ENCODE measurements at regions not wholly inside any gene's neighbourhood (a gene's known extent, or its start where the extent isn't known, plus 50 kb on each side); places are given as distances from the start of the nearest gene placed in this dataset.

DNA sequence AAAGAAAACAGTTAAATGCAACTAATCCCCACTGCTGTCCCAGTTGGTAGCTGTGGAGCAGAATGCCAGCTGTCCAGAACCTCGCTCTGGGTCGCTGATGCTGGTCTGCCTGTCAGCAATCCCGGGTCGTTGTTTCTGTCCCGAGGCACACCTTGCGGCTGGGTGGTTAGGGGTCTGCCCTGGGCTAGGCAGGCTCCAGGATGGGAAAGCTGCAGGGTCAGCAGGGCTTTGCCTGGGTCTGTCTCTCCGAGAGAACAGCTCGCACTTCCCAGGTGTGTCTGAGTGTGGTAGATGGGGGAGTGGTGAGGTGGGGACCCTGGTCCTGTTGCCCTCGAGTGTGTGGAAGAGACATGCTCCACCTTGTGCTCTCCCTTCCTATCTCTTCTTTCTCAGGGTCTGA lies 261.2 kb downstream of the CLIC5 start:
- DNase-seq: no peak
- intact Hi-C loops (cut with DNase I): no loop called here

DNA sequence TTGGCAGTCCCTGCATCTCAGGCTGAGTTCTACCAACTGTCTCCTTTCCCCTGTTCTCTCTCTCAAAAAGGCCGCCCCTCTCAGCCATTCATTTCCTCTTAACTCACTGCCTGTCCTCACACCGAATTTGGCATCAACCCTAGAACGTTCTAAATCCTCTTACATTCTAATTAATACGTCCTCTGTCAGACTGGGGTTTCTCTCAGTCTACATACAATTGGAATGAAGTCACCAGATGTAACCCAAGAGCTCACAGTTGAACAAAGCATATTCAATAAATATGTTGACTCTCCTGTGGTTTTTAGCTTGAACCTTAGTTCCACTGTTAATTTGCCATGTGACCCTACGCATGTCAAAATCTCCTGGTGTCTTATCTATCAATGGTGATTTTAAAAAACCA lies 269.6 kb downstream of the CLIC5 start:
- intact Hi-C loops (cut with DNase I): no loop called here
- DNase-seq: no peak

GRCh38 chr6:45743028-45743615 lies 272.5 kb downstream of the CLIC5 start:
- DNase-seq: peak in 1 of 42 donors; percentile 11
- intact Hi-C loops (cut with DNase I): no loop called here

GRCh38 chr6:45742591-45742990 lies 273.1 kb downstream of the CLIC5 start:
- intact Hi-C loops (cut with DNase I): no loop called here
- no peak for DNase-seq

DNA sequence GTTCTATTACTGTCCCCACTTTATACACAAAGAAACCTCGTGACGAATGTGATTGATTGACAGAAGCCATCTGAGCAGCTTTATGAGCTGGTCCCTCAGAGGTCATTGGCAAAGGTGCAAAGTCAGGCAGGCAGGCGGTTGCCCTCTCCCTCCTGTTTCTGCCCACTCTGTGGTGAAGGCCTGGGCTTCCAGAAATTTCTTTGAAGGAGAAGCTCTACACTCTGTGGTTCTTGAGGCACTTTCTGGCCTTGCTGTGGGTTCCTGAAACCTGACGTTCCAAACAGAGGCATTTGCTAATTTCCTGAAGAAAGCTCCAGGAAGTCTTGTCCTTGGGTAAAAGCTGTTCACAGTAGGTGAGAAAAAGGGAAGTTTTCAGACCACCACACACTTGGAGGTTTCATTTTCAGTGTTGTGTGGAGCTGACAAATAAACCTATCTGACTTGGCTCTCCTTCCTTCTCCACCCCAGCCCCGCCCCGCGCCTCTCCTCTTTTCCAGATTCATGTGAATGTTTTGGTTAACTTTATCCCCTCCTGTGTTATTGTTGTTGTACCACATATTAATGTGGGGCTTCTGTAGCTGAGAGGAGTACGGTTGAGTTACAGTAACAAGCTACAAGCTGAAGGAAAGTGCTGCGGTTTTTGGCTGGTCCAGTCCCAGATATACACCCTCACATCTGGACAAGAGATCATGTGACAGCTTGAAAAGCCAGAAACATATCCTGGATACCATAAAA lies 274.1 kb downstream of the CLIC5 start:
- intact Hi-C loops (cut with DNase I): no loop called here
- peak in 23 of 42 donors; percentile 4 to 50 (median 24) for DNase-seq

GRCh38 chr6:45739058-45739457 lies 276.6 kb downstream of the CLIC5 start:
- DNase-seq: no peak
- intact Hi-C loops (cut with DNase I): no loop called here

- intact Hi-C loops (cut with DNase I): no loop called here
- no peak for DNase-seq
Observed at GRCh38 chr6:45738057-45738455, 277.6 kb downstream of the CLIC5 start.

DNA sequence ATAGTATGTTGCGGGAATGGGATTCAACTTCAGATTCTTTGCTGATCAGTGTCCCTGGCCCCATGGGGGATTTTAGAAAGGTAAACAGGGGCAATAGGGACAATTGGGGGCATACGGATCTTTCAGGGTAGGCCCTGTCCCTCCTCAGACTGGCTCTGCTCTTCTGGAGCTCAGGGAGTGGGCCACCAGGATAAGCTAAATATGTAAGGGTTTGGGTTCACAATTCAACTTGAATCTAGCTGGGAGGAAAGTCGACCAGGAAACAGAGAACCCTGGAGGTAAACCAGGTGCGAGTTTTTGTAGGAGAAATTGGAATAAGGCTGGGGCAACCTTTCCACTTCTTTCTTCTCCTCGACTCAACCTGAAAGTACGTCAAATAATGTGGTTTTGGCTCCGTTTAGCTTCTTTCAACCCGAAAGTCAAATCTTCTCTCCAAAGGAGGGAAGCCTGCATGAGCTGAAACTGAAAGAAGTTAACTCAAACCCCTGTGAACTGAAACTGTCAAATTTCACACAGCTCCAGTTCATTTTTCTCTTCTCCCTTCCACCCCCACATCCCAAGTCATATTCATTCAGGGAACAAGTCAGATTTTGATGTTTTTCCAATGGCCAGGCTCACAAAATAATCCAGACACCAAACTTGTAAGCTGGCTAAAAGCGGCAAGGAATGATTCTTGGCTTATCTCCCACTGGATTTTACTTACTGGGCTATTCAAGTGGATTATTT lies 278.2 kb downstream of the CLIC5 start:
- no peak for DNase-seq
- intact Hi-C loops (cut with DNase I): no loop called here

- intact Hi-C loops (cut with DNase I): no loop called here
- no peak for DNase-seq
Observed at GRCh38 chr6:45736134-45736533, 279.5 kb downstream of the CLIC5 start.

DNA sequence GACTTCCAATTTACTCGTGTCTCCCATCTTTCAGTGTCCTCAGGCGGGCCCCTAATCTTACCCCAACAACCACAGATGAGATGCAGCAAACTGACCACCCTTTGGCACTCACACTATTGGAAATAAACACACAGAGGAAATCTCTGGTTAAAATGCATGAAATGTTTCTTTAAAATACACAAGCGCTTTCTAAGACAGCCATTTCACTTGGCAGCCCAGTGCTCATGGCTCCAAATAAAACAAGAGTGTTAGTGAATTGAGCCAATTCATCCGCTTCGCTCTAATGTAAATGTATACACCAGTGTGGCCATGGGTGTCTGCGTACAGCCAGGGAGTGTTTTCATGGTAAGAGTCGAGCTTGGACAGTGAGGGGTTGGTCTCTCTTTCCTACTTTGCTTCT lies 282.9 kb downstream of the CLIC5 start:
- DNase-seq: no peak
- intact Hi-C loops (cut with DNase I): no loop called here

DNA sequence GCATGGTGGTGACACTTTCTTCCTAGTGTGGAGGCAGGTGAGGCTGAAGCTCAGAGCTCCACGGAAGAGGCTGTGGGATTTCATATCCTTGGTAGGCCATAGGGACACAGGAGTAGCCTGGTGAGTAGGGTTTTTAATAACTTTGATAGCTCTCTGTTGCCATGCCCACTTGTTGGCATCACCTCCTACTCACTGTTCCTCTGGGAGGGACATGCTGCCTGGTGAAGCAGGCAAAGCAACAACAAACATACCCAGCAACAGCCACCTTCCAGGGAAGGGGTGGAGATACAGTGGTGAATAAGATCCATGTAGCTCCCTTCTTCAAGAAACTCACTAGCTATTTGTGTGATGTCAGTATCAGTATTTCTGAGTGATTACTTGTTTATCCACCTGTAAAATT lies 285.4 kb downstream of the CLIC5 start:
- no peak for DNase-seq
- intact Hi-C loops (cut with DNase I): no loop called here

- intact Hi-C loops (cut with DNase I): no loop called here
Observed at GRCh38 chr6:45728674-45729073, 287.0 kb downstream of the CLIC5 start.

DNA sequence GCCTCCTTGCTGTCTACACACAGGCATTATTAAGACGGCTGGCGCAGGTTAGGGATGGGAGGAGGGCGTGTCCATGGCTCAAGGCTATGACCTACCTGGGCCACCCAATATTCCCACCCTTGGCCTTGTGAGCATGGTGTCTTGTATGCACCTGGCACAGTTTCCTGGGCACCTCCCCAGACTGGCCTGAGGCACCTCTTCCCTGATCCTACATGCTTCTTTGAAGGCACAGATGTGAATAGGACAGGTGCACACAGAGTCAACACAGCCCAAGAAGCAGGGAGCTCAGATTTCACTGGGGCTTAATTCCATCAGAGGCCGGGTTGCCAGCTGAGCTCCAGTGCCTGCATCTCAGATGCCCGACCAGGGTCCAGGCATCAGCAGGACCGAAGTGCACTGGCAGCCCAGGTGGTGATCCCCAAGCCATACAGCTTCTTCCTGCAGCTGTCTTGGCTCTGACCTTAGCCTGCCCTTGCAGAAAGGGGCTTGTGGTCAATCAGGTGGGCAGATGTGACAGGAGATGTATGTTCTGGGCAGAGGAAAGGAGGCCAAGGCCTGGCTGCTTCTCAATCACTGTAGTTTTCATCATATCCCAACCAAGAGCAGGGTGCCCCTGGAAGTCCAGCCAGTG lies 287.7 kb downstream of the CLIC5 start:
- intact Hi-C loops (cut with DNase I): no loop called here
- DNase-seq: no peak

More at GRCh38 chr6:45728674-45729073, 287.0 kb downstream of the CLIC5 start:
- no peak for DNase-seq

DNA sequence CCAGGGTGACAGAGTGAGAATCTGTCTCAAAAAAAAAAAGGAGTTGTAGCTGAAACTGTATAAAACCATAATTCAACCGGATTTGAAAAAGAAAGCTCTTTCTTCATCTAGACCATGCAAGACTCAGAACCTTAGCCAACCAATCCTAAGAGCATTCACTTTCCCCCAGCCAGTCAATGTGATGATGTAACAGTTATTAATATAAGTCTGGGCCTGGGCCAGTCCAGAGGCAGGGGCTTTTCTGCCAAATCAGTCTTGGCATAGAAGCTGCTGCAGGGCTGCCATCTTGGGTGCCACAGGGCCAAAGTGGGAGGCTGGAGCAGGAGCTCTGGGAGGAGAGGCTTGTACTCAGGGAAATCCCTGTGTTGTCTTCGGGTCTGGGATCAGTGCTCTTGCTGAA lies 288.4 kb downstream of the CLIC5 start:
- intact Hi-C loops (cut with DNase I): no loop called here
- DNase-seq: no peak

DNA sequence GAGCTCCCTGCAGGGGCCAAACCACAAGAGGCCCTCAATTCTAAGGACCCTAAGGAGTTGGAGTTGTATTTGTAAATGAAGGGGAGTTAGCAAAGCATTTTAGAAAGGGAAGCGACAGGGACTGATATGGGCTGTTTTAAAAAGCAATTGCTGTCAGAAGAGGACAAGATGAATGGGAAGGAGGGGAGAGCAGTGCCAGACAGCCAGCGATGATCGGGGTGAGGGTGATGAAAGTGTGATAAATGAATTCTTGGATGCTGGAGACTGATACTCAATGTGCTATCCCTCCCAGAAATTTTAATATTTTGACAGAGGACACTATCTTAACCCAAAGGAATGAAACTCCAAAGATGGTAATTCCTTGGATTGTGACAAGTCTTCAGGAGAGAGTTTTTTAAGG lies 289.2 kb downstream of the CLIC5 start:
- DNase-seq: no peak
- intact Hi-C loops (cut with DNase I): no loop called here

DNA sequence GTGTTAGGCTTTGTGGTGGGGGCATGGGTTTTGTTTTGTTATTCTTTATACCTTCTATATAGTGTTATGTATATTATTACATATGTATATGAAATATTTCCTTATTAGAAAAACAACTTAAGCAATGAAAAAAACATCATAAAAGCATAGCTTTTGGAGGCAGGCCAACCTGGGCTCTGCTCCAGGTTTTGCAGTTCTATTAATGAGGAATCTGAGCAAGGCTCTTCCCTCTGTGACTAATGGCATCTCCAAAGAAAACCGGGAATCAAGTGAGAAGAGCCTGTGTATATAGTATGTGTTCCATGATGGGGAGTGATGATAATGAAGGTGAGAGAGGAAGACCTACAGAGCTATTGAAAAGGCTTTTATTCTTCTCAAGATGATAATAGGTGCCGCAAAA lies 291.1 kb downstream of the CLIC5 start:
- intact Hi-C loops (cut with DNase I): no loop called here

DNA sequence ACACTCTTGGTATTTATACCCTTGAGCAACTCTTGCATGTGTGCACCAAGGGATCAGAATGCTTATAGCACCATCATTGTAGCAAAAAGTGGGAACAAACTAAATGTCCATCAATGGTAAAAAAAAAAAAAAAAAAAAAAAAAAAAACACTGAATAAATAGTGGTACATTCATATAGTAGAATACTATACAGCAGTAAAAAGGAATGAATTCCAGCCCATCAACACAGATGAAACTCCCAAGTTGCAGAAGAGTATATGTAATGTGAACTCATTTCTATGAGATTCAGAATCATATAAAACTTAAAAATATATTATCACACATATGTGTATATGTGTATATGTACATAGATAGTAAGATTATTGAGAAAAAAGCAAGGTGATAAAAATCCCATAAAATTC lies 291.6 kb downstream of the CLIC5 start:
- intact Hi-C loops (cut with DNase I): no loop called here
- no peak for DNase-seq

More for the DNA sequence above, 291.1 kb downstream of the CLIC5 start:
- DNase-seq: no peak

- intact Hi-C loops (cut with DNase I): no loop called here
- DNase-seq: no peak
Observed at GRCh38 chr6:45722876-45723275, 292.8 kb downstream of the CLIC5 start.

GRCh38 chr6:45721665-45722064 lies 294.0 kb downstream of the CLIC5 start:
- no peak for DNase-seq
- intact Hi-C loops (cut with DNase I): no loop called here

- DNase-seq: no peak
Observed at GRCh38 chr6:45718871-45719270, 296.8 kb downstream of the CLIC5 start.

More at GRCh38 chr6:45718871-45719270, 296.8 kb downstream of the CLIC5 start:
- intact Hi-C loops (cut with DNase I): no loop called here
